Activated CD4-positive, alpha-beta memory T cell treated with anti-CD3 and anti-CD28 coated beads, Interleukin-2, amount 10 ng/mL, durations not matched to agents 7 days and 5 days (primary cell): ENCODE measurements at regions not wholly inside any gene's neighbourhood (a gene's known extent, or its start where the extent isn't known, plus 50 kb on each side); places are given as distances from the start of the nearest gene placed in this dataset.
"Not testable (repeated sequence)": the region's sequence is repeated elsewhere in the genome, so short reads cannot be mapped to it uniquely, and the experiment has no call there.

Experiments used
- CTCF ChIA-PET: fragments of 350-600 bp; sonication (Branson Sonifier 250); formaldehyde crosslinking; loops from one replicate; lab custom pipeline; 2021; ENCODE audit warnings: antibody characterized with exemption, inconsistent platforms; lab: Charles Lee
- POLR2A ChIA-PET: fragments of 350-600 bp; sonication (Branson Sonifier 250); formaldehyde crosslinking; loops from one replicate; lab custom pipeline; 2021; ENCODE audit warnings: antibody characterized with exemption; lab: Charles Lee
- DNase-seq: peaks from one replicate; pipeline ENCODE4 v3.0.0-alpha.2; 2020
- H3K27ac Mint-ChIP-seq: one replicate; pipeline ENCODE4 v1.8.0; 2021; ENCODE audit warnings: mild to moderate bottlenecking, mixed read lengths
- H3K27me3 Mint-ChIP-seq: one replicate; pipeline ENCODE4 v1.8.0; 2021; ENCODE audit warnings: mixed read lengths
- H3K36me3 Mint-ChIP-seq: one replicate; pipeline ENCODE4 v1.8.0; 2021; ENCODE audit warnings: low read depth, mixed read lengths
- H3K4me1 Mint-ChIP-seq: one replicate; pipeline ENCODE4 v1.8.0; 2021; ENCODE audit warnings: mixed read lengths
- H3K4me3 Mint-ChIP-seq: one replicate; pipeline ENCODE4 v1.8.0; 2021; ENCODE audit warnings: mild to moderate bottlenecking, mixed read lengths
- H3K9me3 Mint-ChIP-seq: one replicate; pipeline ENCODE4 v1.8.0; 2021; ENCODE audit warnings: mixed read lengths

DNA sequence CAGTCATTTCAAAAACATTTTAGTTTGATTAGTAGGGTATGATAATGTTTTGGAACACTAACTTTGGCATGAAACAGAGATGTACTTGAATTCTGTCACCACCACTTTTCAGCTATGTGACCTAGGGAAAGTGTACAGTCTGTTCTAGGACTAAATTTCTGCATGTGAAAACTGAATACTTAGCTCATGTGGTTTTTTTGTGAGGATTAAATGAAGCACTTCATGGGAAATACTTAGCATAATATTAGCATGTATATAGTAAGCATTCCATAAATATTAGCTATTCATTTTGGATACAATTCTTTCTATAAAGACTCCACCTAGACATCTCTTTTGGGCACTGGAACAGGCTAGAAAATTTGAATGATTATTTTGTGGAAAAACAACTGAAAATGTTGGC lies 1379.4 kb downstream of the RPA4 start:
- no peak overlapping the region for H3K4me3 Mint-ChIP-seq
- no peak for DNase-seq
- H3K27ac Mint-ChIP-seq, result no peak overlapping the region
- no peaks in the 10 kb centered on the region for H3K9me3 Mint-ChIP-seq
- ChIA-PET POLR2A (no interaction called here), CTCF (no interaction called here)
- H3K27me3 Mint-ChIP-seq, result no peaks in the 10 kb centered on the region
- H3K36me3 Mint-ChIP-seq, result no peaks in the 10 kb centered on the region
- no peaks in the 10 kb centered on the region for H3K4me1 Mint-ChIP-seq

DNA sequence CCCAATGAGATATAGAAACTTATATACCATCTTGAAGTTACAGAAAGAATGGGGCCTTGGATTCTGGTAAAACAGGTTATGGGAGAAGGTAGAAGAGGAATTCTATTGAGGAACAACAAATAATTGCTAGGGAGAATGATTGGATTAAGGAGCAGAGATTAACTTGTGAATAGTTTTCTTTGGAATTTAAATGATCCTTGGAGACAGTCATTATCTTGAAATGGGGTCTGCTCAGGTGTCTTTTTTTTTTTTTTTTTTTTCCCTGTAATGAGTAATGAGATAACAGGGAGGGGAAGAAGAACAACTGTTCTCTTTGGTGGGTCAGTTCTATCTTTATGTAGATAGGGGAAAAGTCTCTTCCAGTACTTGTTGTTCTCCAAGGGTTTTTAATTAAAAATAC lies 1406.0 kb downstream of the RPA4 start:
- H3K9me3 Mint-ChIP-seq, result no peaks in the 10 kb centered on the region
- DNase-seq, result no peak
- H3K27ac Mint-ChIP-seq, result no peak overlapping the region
- ChIA-PET CTCF (no interaction called here), POLR2A (no interaction called here)
- H3K27me3 Mint-ChIP-seq, result no peaks in the 10 kb centered on the region
- no peaks in the 10 kb centered on the region for H3K4me1 Mint-ChIP-seq
- no peaks in the 10 kb centered on the region for H3K36me3 Mint-ChIP-seq
- no peak overlapping the region for H3K4me3 Mint-ChIP-seq

GRCh38 chrX:98294310-98294709 lies 1410.6 kb downstream of the RPA4 start:
- ChIA-PET POLR2A (no interaction called here), CTCF (no interaction called here)
- H3K4me1 Mint-ChIP-seq, result no peaks in the 10 kb centered on the region

GRCh38 chrX:98296129-98296528 lies 1412.4 kb downstream of the RPA4 start:
- no peaks in the 10 kb centered on the region for H3K36me3 Mint-ChIP-seq
- H3K27ac Mint-ChIP-seq, result no peak overlapping the region
- no peaks in the 10 kb centered on the region for H3K9me3 Mint-ChIP-seq
- no peak overlapping the region for H3K4me3 Mint-ChIP-seq
- H3K4me1 Mint-ChIP-seq, result no peaks in the 10 kb centered on the region
- ChIA-PET CTCF (no interaction called here), POLR2A (no interaction called here)
- no peak for DNase-seq
- H3K27me3 Mint-ChIP-seq, result no peaks in the 10 kb centered on the region

More at GRCh38 chrX:98294310-98294709, 1410.6 kb downstream of the RPA4 start:
- no peaks in the 10 kb centered on the region for H3K9me3 Mint-ChIP-seq
- H3K4me3 Mint-ChIP-seq, result no peak overlapping the region
- H3K27me3 Mint-ChIP-seq, result no peaks in the 10 kb centered on the region
- no peak overlapping the region for H3K27ac Mint-ChIP-seq
- no peak for DNase-seq
- no peaks in the 10 kb centered on the region for H3K36me3 Mint-ChIP-seq

DNA sequence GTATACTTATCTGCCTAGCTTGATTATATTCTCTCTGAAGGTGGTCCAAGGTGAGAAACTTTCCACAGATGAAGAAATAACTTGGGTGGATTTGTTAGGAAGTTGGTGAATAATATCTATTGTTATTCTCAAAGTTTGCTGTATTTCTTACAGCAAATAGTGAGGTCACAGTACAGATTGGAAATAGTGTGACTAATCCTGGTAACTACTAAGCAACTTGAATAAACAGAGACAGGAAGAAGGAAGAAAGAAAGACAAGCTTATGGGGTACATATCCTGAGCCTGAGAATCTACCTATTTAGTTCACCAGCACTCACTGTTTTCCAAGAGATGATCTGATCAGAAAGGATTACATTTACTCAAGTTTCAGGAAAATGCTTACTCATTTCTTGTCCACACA lies 1416.1 kb downstream of the RPA4 start:
- POLR2A ChIA-PET, result no interaction called here
- no peak for DNase-seq
- CTCF ChIA-PET, result no interaction called here

DNA sequence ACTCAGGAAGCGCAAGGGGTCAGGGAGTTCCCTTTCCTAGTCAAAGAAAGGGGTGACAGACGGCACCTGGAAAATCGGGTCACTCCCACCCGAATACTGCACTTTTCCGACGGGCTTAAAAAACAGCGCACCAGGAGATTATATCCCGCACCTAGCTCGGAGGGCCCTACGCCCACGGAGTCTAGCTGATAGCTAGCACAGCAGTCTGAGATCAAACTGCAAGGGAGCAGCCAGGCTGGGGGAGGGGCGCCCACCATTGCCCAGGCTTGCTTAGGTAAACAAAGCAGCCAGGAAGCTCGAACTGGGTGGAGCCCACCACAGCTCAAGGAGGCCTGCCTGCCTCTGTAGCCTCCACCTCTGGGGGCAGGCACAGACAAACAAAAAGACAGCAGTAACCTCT lies 1416.8 kb downstream of the RPA4 start:
- H3K4me1 Mint-ChIP-seq, H3K27me3 Mint-ChIP-seq, H3K4me3 Mint-ChIP-seq, H3K27ac Mint-ChIP-seq, H3K9me3 Mint-ChIP-seq, DNase-seq, CTCF ChIA-PET, POLR2A ChIA-PET, H3K36me3 Mint-ChIP-seq: not testable (repeated sequence)

More for the DNA sequence above, 1416.1 kb downstream of the RPA4 start:
- no peaks in the 10 kb centered on the region for H3K9me3 Mint-ChIP-seq
- no peaks in the 10 kb centered on the region for H3K27me3 Mint-ChIP-seq
- no peaks in the 10 kb centered on the region for H3K36me3 Mint-ChIP-seq
- H3K4me3 Mint-ChIP-seq, result no peak overlapping the region
- H3K4me1 Mint-ChIP-seq, result no peaks in the 10 kb centered on the region
- H3K27ac Mint-ChIP-seq, result no peak overlapping the region

DNA sequence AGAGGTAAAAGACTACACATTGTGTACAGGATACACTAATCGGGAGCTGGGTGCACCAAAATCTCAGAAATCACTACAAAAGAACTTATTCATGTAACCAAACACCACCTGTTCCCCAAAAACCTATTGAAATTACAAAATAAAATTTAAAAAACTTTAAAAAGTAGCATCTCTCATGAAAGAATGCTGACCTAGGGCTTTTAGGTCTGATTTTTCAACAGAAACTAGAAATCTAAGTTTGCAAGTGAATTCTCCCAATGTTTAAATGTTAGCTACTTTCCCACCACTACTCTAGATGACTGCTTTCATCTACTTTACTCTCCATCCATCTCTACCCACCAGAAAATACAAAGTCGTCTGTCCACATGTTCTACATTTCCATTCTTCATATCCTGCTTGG lies 1447.7 kb downstream of the RPA4 start:
- DNase-seq, result no peak
- POLR2A ChIA-PET, result no interaction called here
- H3K27ac Mint-ChIP-seq, result no peak overlapping the region
- CTCF ChIA-PET, result no interaction called here
- H3K36me3 Mint-ChIP-seq, result no peaks in the 10 kb centered on the region
- H3K27me3 Mint-ChIP-seq, result no peaks in the 10 kb centered on the region
- no peaks in the 10 kb centered on the region for H3K4me1 Mint-ChIP-seq
- no peak overlapping the region for H3K4me3 Mint-ChIP-seq
- no peaks in the 10 kb centered on the region for H3K9me3 Mint-ChIP-seq

- Mint-ChIP-seq H3K9me3 (peaks cover 2% of the 10 kb centered on the region), H3K36me3 (no peaks in the 10 kb centered on the region), H3K27ac (no peak overlapping the region), H3K4me1 (no peaks in the 10 kb centered on the region), H3K4me3 (no peak overlapping the region), H3K27me3 (no peaks in the 10 kb centered on the region)
- POLR2A ChIA-PET, result no interaction called here
- CTCF ChIA-PET, result no interaction called here
- DNase-seq, result no peak
These were observed 1454.8 kb downstream of the RPA4 start for GRCh38 chrX:98338544-98338943.

GRCh38 chrX:98350940-98351339 lies 1467.2 kb downstream of the RPA4 start:
- Mint-ChIP-seq H3K27ac (no peak overlapping the region), H3K27me3 (no peaks in the 10 kb centered on the region), H3K4me3 (no peak overlapping the region), H3K36me3 (no peaks in the 10 kb centered on the region), H3K4me1 (no peaks in the 10 kb centered on the region), H3K9me3 (no peaks in the 10 kb centered on the region)
- no peak for DNase-seq
- ChIA-PET POLR2A (no interaction called here), CTCF (no interaction called here)

DNA sequence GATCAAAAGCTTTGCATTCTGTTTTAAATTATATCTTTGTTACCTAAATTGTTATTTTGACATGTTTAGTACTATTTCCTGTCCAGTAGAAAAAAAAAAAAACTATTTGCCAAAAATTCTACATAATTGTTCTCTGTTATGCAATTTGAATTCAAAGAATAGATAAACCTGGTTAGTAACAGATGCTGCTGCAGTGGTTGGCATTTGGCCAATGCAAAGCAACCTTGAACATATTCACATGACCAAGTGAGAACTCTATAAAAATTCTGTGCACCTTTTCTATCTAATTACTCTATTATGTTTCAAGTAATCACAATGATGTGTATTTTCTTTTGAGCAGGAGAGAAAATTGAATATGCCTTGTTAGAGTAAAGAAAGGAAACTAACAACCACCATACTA lies 1473.4 kb downstream of the RPA4 start:
- Mint-ChIP-seq H3K4me3 (no peak overlapping the region), H3K36me3 (no peaks in the 10 kb centered on the region), H3K27ac (no peak overlapping the region), H3K9me3 (no peaks in the 10 kb centered on the region), H3K4me1 (no peaks in the 10 kb centered on the region), H3K27me3 (no peaks in the 10 kb centered on the region)
- no peak for DNase-seq
- CTCF ChIA-PET, result no interaction called here
- POLR2A ChIA-PET, result no interaction called here

DNA sequence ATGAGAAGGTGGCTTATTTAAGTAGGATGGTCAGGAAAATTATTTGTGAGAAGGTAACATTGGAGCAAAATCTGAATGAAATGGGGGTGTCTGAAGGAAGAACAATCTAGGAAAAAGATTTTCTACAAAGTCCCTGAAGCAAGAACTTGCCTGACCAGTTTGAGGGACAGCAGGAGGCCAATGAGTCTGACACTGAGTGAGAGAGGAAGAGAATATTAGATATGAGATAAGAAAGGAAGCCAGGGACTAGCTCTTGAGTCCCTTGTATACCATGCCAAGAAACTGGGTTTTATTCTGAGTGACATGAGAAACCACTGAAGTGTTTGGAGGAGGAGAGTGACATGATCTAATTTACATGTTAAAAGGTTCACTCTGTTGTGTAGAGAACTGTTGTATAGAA lies 1478.9 kb downstream of the RPA4 start:
- ChIA-PET CTCF (no interaction called here), POLR2A (no interaction called here)
- H3K9me3 Mint-ChIP-seq, result no peaks in the 10 kb centered on the region
- DNase-seq, result no peak
- no peaks in the 10 kb centered on the region for H3K36me3 Mint-ChIP-seq
- H3K4me3 Mint-ChIP-seq, result no peak overlapping the region
- no peaks in the 10 kb centered on the region for H3K4me1 Mint-ChIP-seq
- no peaks in the 10 kb centered on the region for H3K27me3 Mint-ChIP-seq
- no peak overlapping the region for H3K27ac Mint-ChIP-seq

DNA sequence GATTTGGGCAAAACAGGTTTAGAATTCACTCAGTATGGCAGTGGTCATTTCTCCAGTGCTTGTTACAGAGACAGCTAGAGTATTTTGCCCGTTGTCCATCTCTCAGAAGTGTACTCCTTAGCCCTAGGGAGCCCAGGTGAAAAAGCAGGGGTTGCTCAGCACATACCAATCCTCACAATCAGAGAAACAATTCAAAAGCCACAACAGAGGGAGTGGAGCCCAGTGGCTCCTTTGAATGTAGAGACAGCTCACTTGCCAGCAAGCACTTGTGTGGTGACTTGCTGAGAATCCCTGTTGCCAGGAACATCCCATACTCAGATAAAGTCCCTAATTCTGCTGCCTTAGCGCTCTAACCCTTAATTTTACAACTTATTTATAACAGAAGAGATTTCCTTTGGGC lies 1488.3 kb downstream of the RPA4 start:
- Mint-ChIP-seq H3K27ac (no peak overlapping the region), H3K4me3 (no peak overlapping the region), H3K9me3 (no peaks in the 10 kb centered on the region), H3K27me3 (no peaks in the 10 kb centered on the region), H3K36me3 (no peaks in the 10 kb centered on the region), H3K4me1 (no peaks in the 10 kb centered on the region)
- DNase-seq, result no peak
- CTCF ChIA-PET, result no interaction called here
- POLR2A ChIA-PET, result no interaction called here

- Mint-ChIP-seq H3K4me3 (no peak overlapping the region), H3K4me1 (no peaks in the 10 kb centered on the region), H3K27ac (no peak overlapping the region), H3K9me3 (peaks cover 1% of the 10 kb centered on the region), H3K27me3 (no peaks in the 10 kb centered on the region), H3K36me3 (no peaks in the 10 kb centered on the region)
- ChIA-PET CTCF (no interaction called here), POLR2A (no interaction called here)
- no peak for DNase-seq
These were observed 1495.4 kb downstream of the RPA4 start for GRCh38 chrX:98379134-98379533.

DNA sequence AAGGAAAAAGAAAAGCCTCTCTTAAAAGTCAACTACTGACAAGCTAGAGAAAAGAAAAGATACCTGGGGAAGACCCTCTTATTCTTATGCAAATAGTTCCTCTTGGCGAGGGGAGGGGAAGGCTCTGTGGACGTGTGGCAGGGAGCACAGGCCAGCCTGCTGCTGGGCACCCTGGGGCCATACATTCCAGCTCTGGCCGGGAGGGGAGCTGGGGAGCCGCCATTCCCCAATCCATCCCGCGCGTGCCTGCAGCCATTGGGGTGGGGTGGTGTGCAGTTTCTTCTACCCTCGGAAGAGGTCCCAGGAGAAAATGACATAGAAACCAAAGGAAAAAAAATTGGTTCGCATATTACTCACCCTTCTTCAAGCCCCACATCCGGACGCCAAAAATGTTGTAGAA lies 1496.4 kb downstream of the RPA4 start:
- no peaks in the 10 kb centered on the region for H3K4me1 Mint-ChIP-seq
- H3K4me3 Mint-ChIP-seq, result no peak overlapping the region
- CTCF ChIA-PET, result no interaction called here
- peaks cover 1% of the 10 kb centered on the region for H3K9me3 Mint-ChIP-seq
- H3K36me3 Mint-ChIP-seq, result no peaks in the 10 kb centered on the region
- POLR2A ChIA-PET, result no interaction called here
- no peaks in the 10 kb centered on the region for H3K27me3 Mint-ChIP-seq
- no peak for DNase-seq
- no peak overlapping the region for H3K27ac Mint-ChIP-seq

DNA sequence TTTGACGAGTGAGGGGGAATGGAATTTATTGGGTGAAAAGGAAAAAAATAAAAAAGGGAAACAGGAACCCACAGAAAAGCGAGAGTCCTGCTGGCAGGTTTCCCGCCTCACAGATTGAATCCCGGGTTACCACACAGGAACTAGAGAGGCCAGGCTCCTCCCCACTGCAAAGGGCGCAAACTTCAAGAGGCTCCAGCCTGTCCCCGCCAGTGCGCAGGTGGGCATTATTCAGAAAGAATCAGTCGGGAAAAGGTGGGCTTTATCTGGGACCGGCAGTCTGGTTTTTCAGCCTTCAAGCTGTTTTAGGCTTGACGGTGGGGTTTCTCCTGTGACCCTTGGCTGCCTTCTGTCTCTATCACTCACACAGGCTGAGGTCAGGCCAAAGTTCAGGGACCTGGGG lies 1496.8 kb downstream of the RPA4 start:
- no peak for DNase-seq
- H3K36me3 Mint-ChIP-seq, result no peaks in the 10 kb centered on the region
- H3K4me1 Mint-ChIP-seq, result no peaks in the 10 kb centered on the region
- no peaks in the 10 kb centered on the region for H3K27me3 Mint-ChIP-seq
- H3K27ac Mint-ChIP-seq, result no peak overlapping the region
- ChIA-PET POLR2A (no interaction called here), CTCF (no interaction called here)
- peaks cover 1% of the 10 kb centered on the region for H3K9me3 Mint-ChIP-seq
- H3K4me3 Mint-ChIP-seq, result no peak overlapping the region
